Right atrium auricular region (tissue), 2 donors: ENCODE measurements at regions not wholly inside any gene's neighbourhood (a gene's known extent, or its start where the extent isn't known, plus 50 kb on each side); places are given as distances from the start of the nearest gene placed in this dataset.
A peak's percentile ranks its signal among the peaks of the same experiment; 100 is the strongest.

Experiments
- DNase-seq: peaks from one replicate; pipeline ENCODE4 v3.0.0-alpha.2; 2019; ENCODE audit warnings: low spot score
- H3K27ac ChIP-seq, 2 donors: fragments of 200-600 bp; sonication (generic); 1 replicate in 1 of 2; 2 replicates in 1 of 2; pipeline ENCODE4 v1.5.1; 2016 to 2019
- H3K27me3 ChIP-seq, 2 donors: fragments of 200-600 bp; sonication (generic); one replicate each; pipeline versions ENCODE4 v1.5.1 to v1.6.0; 2017 to 2019
- H3K36me3 ChIP-seq: fragments of 200-600 bp; sonication (generic); one replicate; pipeline ENCODE4 v1.5.1; 2016
- H3K4me1 ChIP-seq, 2 donors: fragments of 200-600 bp; sonication (generic); one replicate each; pipeline versions ENCODE4 v1.5.1 to v1.6.0; 2017 to 2019
- H3K4me3 ChIP-seq, 2 donors: fragments of 200-600 bp; sonication (generic); 1 replicate in 1 of 2; 2 replicates in 1 of 2; pipeline ENCODE4 v1.5.1; 2017 to 2019; ENCODE audit warnings: mild to moderate bottlenecking in 1 of 2, moderate library complexity in 1 of 2
- H3K9me3 ChIP-seq, 2 donors: fragments of 200-600 bp; sonication (generic); one replicate each; pipeline ENCODE4 v1.5.1; 2019
- TF ChIP-seq, protein P1 (sequence below), 2 donors: fragments of 200-600 bp; sonication (generic); IDR thresholded peaks; one replicate each; pipeline ENCODE4 v1.5.1; 2019; ENCODE audit warnings: antibody characterized with exemption in 2 of 2

DNA sequence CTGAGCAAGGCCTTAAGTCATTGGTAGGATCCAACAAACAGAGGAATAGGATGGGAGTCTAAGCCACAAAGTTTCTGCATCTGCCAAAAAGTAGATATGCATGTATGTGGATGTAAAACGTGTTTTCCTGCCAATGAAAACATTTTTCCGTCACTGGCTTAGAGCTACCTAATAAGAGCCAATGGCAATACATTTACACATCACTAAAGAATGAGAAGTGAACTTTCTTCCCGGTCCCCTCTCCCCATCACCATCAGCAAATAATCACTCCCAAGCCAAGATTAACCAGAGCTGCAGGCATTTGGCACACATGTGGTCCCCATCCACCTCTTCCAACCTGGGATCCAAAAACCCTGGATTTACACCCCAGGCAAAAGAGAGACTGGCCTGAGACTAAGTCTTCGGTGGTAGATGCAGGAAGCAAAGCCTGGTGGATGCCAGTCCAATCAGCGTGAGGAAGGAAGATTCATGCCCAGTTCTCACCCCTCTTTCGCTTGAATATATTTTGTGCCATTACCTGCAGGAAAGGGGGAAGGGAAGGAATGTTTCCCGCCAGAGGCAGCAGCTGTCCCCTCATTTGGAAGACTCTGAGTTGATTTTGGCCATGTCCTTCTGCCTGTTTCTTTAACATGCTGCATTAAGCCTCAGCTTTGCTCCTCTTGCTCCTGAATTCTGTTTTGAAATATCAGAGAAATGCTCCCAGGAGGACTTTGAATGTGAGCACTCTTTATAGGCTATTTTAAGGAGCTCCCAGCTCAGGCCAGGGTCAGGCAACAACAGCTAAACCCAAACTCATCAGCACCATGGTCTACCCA is 131.4 kb downstream of the CHIC2 start:
- DNase-seq = no peak
- TF ChIP-seq, protein P1, sequence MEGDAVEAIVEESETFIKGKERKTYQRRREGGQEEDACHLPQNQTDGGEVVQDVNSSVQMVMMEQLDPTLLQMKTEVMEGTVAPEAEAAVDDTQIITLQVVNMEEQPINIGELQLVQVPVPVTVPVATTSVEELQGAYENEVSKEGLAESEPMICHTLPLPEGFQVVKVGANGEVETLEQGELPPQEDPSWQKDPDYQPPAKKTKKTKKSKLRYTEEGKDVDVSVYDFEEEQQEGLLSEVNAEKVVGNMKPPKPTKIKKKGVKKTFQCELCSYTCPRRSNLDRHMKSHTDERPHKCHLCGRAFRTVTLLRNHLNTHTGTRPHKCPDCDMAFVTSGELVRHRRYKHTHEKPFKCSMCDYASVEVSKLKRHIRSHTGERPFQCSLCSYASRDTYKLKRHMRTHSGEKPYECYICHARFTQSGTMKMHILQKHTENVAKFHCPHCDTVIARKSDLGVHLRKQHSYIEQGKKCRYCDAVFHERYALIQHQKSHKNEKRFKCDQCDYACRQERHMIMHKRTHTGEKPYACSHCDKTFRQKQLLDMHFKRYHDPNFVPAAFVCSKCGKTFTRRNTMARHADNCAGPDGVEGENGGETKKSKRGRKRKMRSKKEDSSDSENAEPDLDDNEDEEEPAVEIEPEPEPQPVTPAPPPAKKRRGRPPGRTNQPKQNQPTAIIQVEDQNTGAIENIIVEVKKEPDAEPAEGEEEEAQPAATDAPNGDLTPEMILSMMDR (IDR thresholded peaks at IDR 0.05) = no peak
- Histone ChIP-seq H3K27me3 (no peaks in the 10 kb centered on the region), H3K4me3 (no peak overlapping the region), H3K36me3 (no peaks in the 10 kb centered on the region), H3K27ac (no peak overlapping the region), H3K4me1 (peaks cover 0 to 7% of the 10 kb centered on the region in 2 donors), H3K9me3 (no peaks in the 10 kb centered on the region)

GRCh38 chr4:53931461-53931961 is 132.9 kb downstream of the CHIC2 start:
- Histone ChIP-seq H3K4me1 (peaks cover 0 to 7% of the 10 kb centered on the region in 2 donors), H3K9me3 (no peaks in the 10 kb centered on the region), H3K4me3 (no peak overlapping the region), H3K27ac (no peak overlapping the region), H3K27me3 (no peaks in the 10 kb centered on the region), H3K36me3 (no peaks in the 10 kb centered on the region)
- TF ChIP-seq, protein P1 (IDR thresholded peaks at IDR 0.05) = no peak
- no peak for DNase-seq

- TF ChIP-seq, protein P1 (IDR thresholded peaks at IDR 0.05) = peak; percentile 63 to 79
- DNase-seq = peak; percentile 89
- H3K9me3 ChIP-seq = no peaks in the 10 kb centered on the region
- no peaks in the 10 kb centered on the region for H3K27me3 ChIP-seq
- no peak overlapping the region for H3K27ac ChIP-seq
- H3K4me3 ChIP-seq = no peak overlapping the region
- H3K4me1 ChIP-seq = peaks cover 0 to 7% of the 10 kb centered on the region in 2 donors
- no peaks in the 10 kb centered on the region for H3K36me3 ChIP-seq
These were observed 134.2 kb downstream of the CHIC2 start for GRCh38 chr4:53929955-53930798.

GRCh38 chr4:53929311-53929710 is 135.1 kb downstream of the CHIC2 start:
- TF ChIP-seq, protein P1 (IDR thresholded peaks at IDR 0.05) = no peak
- Histone ChIP-seq H3K36me3 (no peaks in the 10 kb centered on the region), H3K27ac (no peak overlapping the region), H3K4me3 (no peak overlapping the region), H3K4me1 (peaks cover 0 to 7% of the 10 kb centered on the region in 2 donors), H3K27me3 (no peaks in the 10 kb centered on the region), H3K9me3 (no peaks in the 10 kb centered on the region)
- DNase-seq = no peak

- Histone ChIP-seq H3K4me3 (no peak overlapping the region), H3K36me3 (no peaks in the 10 kb centered on the region), H3K27ac (no peak overlapping the region), H3K4me1 (peaks cover 0 to 7% of the 10 kb centered on the region in 2 donors), H3K9me3 (no peaks in the 10 kb centered on the region), H3K27me3 (no peaks in the 10 kb centered on the region)
- DNase-seq = no peak
- TF ChIP-seq, protein P1 (IDR thresholded peaks at IDR 0.05) = no peak
These were observed 135.6 kb downstream of the CHIC2 start for GRCh38 chr4:53928825-53929224.
